Right ventricle myocardium inferior (tissue), 1 donor: ENCODE measurements at regions not wholly inside any gene's neighbourhood (a gene's known extent, or its start where the extent isn't known, plus 50 kb on each side); places are given as distances from the start of the nearest gene placed in this dataset.
"Not testable (repeated sequence)": the region's sequence is repeated elsewhere in the genome, so short reads cannot be mapped to it uniquely, and the experiment has no call there.

Experiments
- ATAC-seq: fragments of 200-7000 bp; cut with Tn5 transposase; one replicate; pipeline ENCODE4 v1.9.1; 2020; ENCODE audit warnings: mild to moderate bottlenecking, moderate library complexity
- DNase-seq: peaks from one replicate; pipeline ENCODE4 v3.0.0; 2021; ENCODE audit errors: missing footprints
- intact Hi-C: fragments of 100-400 bp; cut with DNase I; formaldehyde crosslinking; loops from one replicate; pipeline ENCODE4 v1.11.0; 2022
- donor health status: DM: no; HTN: yes; CAD: no; lungs with severe emphysema.

DNA sequence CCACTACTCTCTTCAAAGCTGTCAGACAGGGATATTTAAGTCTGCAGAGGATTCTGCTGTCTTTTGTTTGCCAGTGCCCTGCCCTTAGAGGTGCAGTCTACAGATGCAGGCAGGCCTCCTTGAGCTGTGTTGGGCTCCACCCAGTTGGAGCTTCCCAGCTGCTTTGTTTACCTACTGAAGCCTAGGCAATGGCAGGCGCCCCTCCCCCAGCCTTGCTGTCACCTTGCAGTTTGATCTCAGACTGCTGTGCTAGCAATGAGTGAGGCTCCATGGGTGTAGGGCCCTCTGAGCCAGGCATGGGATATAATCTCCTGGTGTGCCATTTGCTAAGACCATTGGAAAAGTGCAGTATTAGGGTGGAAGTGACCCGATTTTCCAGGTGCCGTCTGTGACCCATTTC is 151.3 kb upstream of the CCZ1B start:
- ATAC-seq, DNase-seq, intact Hi-C loops: not testable (repeated sequence)

DNA sequence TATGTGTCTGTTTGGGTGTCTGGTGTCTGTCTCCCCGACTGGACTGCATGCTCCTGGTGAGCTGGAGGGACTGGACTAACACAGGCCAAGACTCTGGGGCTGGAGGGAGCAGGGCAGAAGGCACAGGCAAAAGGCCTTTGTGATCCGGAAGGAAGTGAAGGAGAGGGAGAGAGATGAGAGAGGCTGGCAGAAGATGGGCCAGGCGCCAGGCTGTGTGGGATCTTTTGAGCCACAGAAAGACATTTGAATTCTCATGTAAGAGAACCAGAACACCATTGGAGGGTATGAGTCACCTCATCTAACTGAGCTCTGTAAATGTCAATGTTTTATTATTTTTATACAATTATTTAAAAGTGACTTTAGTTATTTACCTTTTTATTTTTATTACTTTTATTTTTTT is 152.3 kb upstream of the CCZ1B start:
- intact Hi-C loops, DNase-seq, ATAC-seq: not testable (repeated sequence)

DNA sequence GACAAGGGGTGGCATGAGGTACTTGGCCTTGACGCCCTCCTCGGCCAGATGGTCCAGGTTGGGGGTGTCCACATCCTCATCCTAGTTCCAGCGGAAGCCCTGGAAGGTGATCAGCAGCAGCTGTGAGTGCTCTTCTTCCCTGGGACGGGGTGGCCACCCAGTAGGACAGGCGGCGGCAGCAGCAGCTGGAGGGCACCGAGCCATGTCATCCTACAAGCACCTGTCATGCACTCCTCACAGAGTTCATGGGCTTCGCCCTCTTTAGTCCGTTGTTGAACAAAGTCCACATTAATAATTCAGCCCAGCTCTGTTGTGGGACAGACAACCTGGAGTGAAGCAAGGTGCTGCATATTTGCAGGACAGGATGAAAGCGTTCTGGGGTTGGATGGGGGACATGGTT is 153.4 kb upstream of the CCZ1B start:
- DNase-seq, intact Hi-C loops, ATAC-seq: not testable (repeated sequence)

DNA sequence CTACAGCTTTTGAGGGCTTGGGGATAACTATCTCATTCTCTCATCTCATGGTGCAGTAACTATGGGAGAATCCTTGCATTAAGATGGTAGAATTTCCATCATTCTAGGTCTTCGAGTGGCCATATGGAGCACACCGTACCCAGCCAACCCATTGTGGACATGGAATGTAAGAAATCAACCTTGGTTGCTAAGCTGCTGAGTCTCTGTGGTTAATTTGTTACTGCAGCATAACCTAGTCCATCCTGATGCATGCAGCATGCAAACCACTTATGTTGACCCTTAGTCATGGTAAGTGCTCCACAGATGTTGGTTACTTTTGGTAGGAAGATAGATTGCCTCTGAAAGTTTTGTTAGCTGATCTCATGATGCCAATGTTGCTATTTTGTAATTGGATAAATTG is 156.3 kb upstream of the CCZ1B start:
- DNase-seq, intact Hi-C loops, ATAC-seq: not testable (repeated sequence)

DNA sequence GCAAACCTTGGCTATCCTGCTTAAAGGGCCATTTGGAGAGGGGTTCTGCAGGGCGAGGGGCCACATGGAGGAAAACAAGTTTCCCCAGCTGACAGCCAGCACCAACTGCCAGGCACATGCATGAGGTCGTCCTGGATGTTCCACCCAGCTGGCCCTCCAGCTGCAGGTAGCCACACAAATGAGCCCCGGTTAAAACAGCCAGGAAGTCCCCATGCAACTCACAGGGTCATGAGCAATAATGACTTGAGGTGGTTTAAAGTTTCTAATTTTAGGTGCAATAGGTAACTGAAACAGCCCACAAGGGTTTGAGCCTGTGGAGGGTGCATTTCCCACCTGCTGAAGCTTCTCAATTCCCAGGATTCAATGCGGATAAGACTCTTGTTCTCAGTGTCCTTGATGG is 160.8 kb upstream of the CCZ1B start:
- DNase-seq, ATAC-seq, intact Hi-C loops: not testable (repeated sequence)

DNA sequence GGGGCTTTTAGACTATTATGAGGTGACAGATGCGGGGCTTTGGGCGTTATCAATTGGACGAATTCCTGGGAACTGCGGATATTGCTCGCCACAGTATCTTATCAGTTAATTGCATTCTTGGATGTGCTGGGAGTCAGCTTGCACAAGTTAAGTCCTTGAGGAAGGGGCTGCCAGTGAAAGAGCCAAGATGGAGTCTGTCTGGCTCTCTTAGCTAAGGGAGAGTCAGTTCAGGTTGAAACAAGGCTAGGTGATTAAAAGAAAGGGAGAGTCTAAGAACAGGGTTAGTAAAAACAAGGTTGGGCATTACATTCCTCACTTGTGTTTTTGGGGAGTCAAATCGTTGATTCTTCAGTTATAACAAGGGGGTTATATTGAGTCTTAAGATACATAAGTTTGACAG is 162.5 kb upstream of the CCZ1B start:
- DNase-seq, intact Hi-C loops, ATAC-seq: not testable (repeated sequence)

DNA sequence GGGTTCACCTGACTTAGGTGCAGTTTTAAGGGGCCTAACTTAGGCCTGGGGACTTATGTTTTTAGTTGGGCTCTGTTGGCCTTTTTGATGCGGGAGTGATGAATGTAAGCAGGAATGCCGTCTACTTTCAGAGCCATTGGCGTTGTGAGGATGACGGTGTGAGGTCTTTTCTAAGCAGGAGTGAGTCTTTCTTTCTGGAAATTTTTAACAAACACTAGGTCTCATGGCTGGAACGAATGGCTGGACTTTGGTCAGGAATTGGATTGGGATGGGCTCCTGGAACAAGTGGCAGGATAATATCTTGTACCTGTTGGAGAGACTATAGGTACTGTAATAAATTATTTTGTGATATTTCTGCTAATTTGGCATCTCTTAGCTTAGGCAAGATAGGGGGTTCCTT is 163.9 kb upstream of the CCZ1B start:
- DNase-seq, intact Hi-C loops, ATAC-seq: not testable (repeated sequence)

DNA sequence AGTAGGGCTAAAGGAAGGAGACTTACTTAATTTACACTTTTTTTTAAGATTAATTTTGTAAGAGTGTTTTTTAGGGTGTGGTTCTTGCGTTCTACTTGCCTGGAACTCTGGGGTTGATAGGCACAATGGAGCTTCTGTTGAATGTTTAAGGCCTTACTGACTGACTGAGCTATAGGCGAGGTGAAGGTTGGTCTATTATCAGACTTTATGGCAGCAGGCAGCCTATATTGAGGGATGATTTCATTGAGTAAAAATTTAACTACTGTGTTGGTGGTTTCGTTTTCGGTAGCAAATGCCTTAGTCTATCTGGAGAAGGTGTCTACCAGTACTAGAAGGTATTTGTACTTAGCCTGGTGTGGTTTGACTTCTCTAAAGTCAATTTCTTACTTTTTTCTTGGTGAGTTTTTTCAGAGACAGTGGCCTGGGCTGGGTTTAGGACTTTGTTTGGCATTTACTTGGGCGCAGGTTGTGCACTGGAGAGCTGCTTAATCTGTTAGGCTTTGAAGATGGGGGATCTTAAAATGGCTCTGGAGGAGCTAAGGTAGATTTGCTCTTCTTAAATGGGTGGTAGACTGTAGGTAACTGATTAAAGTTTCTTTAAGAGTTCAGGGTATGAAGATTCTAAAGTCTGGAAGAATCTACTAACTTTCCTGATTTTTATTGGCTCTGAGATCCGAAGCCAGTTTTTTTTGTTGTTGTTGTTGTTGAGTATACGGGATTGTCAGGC is 164.5 kb upstream of the CCZ1B start:
- intact Hi-C loops, DNase-seq, ATAC-seq: not testable (repeated sequence)

DNA sequence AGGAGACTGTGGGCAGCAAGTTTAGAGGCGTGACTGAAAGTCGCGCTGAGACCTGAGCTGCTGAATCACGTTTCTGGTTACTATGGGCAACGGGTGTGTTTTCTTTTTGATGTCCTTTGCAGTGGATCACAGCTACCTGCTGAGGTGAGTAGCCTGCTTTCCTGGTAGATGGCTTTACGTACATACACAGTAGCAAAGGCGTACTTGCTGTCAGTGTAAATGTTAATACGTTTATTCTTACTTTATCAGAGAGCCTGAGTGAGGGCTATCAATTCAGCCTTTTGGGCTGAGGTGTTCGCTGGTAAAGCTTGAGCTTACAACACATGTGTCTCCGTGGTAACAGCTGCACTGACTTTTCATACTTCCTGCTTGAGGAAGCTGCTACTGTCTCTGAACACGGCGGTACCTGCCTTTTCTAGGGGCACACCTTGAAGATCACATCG is 165.1 kb upstream of the CCZ1B start:
- ATAC-seq, intact Hi-C loops, DNase-seq: not testable (repeated sequence)

DNA sequence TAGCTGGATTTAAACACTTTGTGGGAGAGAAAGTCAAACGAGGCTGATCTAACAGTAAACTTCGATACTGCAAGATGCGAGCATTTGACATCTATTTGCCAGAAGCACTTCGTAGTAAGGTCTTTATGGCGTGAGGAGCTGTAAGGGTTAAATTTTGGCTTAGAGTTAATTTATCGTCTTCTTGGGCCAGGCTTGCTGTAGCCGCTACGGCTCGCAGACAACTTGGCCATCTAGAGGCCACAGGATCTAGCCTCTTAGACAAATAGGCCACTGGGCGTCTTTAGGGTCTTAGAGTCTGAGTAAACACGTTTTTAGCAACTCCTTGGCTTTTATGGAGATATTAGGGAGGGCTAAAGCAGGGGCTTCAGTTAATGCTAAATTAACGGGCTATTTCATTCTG is 165.6 kb upstream of the CCZ1B start:
- intact Hi-C loops, result not testable (repeated sequence)

DNA sequence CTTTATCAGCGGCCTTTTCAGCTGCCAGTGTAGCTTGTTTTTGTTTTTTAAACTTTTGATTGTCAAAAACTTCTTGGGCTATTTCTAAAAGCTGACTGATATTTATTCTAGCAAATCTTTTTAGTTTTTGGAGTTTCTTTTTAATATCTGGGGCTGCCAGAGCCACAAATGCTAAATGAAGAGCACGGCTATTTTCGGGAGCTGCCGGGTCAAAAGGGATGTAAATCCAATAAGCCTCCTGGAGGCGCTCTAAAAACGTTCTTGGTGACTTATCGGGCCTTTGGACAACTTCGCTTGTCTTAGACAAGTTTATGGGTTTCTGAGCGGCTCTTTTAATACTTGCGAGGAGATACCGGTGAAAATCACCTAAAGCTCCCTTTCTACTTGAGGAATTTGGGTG is 166.1 kb upstream of the CCZ1B start:
- intact Hi-C loops, ATAC-seq, DNase-seq: not testable (repeated sequence)

More for the DNA sequence above, 165.6 kb upstream of the CCZ1B start:
- not testable (repeated sequence) for ATAC-seq, DNase-seq

DNA sequence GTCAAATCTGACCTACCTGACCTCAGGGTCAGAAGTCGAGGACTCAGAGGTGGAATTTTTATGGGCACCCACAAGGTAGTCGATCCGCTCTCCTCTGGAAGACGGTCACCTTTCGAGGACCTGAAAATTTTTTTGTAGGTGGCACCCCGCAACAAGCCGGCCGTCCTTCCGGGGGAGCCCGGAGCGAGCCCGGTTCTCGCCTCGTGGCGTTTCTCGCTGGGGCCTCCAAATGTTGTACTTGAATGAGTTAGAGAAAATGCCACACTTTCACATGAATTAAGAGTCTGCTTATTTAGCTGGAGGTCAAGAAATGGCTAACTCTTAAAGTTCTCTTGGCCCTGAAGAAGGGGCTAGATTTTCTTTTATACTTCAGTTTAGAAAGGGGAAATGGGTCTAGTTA is 169.0 kb upstream of the CCZ1B start:
- ATAC-seq, DNase-seq, intact Hi-C loops: not testable (repeated sequence)

DNA sequence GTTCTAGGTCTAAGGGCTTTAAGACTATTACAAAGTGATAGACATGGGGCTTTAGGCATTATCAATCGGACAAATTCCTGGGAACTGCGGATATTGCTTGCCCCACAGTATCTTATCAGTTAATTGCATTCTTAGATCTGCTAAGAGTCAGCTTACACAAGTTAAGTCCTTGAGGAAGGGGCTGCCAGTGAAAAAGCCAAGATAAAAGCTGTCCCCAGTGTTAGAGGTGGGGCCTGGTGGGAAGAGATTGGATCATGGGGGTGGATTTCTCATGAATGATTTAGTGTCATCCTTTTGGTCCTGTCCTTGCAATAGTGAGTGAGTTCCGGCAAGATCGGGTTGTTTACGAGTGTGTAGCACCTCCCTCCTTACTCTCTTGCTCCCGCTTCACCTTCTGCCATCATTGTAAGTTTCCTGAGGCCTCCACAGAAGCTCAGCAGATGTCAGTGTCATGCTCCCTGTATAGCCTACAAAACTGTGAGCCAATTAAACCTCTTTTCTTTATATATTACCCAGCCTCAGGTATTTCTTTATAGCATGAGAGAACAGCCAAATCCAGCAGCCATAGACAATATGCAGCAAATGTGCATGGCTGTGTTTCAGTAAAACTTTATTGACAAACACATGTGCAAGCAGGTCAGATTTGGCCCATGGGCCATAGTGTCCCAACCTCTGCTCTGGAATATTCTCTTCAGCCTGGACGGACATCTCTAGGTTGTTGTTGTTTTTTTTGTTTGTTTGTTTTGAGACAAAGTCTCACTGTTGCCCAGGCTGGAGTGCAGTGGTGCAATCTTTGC is 169.6 kb upstream of the CCZ1B start:
- ATAC-seq, intact Hi-C loops: not testable (repeated sequence)

DNA sequence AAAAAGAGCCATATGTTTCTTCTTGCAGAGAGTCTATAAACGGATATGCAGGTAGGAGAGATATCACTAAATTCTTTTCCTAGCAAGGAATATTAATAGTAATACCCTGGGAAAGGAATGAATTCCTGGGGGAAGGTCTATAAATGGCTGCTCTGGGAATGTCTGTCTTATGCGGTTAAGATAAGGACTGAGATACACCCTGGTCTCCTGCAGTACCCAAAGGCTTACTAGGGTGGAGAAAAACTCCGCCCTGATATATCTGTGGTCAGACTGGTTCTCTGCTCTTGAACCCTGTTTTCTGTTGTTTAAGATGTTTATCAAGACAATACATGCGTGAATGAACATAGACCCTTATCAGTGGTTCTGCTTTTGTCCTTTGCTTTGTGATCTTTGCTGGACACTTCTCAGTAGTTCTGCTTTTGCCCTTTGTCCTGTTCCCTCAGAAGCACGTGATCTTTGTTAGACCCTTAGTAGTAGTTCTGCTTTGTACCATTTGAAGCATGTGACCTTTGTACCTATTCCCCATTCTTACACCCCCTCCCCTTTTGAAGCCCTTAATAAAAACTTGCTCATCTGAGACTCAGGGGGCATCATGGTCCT is 173.1 kb upstream of the CCZ1B start:
- ATAC-seq, DNase-seq, intact Hi-C loops: not testable (repeated sequence)

More for the DNA sequence above, 169.6 kb upstream of the CCZ1B start:
- DNase-seq, result not testable (repeated sequence)

DNA sequence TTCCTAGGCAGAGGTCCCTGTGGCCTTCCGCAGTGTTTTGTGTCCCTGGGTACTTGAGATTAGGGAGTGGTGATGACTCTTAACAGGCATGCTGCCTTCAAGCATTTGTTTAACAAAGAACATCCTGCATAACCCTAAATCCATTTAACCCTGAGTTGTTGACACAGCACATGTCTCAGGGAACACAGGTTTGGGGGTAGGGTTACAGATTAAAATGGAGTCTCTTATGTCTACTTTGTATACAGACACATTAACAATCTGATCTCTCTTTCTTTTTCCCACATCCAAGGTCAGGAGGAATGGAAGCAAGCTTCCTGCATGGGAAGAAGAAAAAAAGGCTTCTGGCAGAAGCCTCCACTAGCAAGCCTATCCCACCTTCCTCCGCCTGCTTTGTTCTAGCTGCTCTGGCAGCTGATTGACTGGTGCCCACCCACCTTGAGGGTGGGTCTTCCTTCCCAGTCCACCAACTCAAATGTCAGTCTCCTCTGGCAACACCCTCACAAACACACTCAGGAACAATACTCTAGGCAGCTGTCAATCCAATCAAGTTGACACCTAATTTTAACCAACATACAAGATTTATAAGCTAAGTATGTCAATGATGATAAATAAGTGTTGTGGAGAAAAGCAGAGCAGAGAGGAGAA is 176.5 kb upstream of the CCZ1B start:
- intact Hi-C loops, result no loop called here
- DNase-seq (no peak), ATAC-seq (no peak)

DNA sequence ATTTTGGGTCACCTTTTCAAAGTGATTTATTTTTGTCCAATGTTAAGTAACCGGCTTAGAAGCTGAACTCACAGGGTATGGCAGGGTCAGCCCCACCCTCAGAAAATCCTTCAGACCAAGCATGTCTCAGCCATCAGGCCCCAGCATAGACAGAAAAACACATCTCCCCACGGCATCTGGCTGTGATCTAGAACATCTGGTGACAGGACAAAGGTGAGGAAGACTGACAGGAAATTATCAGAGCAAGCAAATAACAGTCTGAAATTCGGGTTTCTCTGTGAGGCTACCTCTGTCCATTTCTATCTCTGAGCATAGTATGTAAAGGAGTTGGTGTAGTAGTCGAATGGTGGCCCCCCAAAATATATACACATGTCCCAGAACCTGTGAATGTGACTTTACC is 177.0 kb upstream of the C1GALT1 start:
- intact Hi-C loops, result no loop called here
- ATAC-seq, result no peak
- no peak for DNase-seq

DNA sequence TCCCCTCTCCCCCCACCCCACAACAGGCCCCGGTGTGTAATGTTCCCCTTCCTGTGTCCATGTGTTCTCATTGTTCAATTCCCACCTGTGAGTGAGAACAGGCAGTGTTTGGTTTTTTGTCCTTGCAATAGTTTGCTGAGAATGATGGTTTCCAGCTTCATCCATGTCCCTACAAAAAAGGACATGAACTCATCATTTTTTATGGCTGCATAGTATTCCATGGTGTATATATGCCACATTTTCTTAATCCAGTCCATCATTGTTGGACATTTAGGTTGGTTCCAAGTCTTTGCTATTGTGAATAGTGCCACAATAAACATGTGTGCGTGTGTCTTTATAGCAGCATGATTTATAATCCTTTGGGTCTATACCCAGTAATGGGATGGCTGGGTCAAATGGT is 176.4 kb upstream of the C1GALT1 start:
- DNase-seq, intact Hi-C loops, ATAC-seq: not testable (repeated sequence)

DNA sequence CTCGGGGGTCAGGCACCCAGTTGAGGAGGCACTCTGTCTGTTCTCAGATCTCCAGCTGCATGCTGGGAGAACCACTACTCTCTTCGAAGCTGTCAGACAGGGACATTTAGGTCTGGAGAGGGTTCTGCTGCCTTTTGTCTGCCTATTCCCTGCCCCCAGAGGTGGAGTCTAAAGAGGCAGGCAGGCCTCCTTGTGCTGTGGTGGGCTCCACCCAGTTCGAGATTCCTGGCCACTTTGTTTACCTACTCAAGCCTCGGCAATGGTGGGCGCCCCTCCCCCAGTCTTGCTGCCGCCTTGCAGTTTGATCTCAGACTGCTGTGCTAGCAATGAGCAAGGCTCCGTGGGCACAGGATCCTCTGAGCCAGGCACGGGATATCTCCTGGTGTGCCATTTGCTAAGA is 171.1 kb upstream of the C1GALT1 start:
- ATAC-seq, DNase-seq, intact Hi-C loops: not testable (repeated sequence)

DNA sequence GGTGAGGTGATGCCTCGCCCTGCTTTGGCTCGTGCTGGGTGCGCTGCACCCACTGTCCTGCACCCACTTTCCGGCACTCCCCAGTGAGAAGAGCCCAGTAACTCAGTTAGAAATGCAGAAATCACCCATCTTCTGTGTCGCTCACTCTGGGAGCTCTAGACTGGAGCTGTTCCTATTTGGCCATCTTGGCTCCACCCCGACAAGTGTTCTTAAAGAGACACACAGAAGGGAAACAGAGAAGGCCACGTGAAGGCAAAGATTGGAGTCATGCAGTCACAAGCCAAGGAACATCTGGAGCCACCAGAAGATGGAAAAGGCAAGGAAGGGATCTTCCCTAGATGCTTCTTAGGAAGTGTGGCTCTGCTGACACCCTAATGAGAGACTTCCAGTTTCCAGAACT is 170.6 kb upstream of the C1GALT1 start:
- DNase-seq, intact Hi-C loops, ATAC-seq: not testable (repeated sequence)
